Neural progenitor cell (in vitro differentiated cells): ENCODE measurements at regions not wholly inside any gene's neighbourhood (a gene's known extent, or its start where the extent isn't known, plus 50 kb on each side); places are given as distances from the start of the nearest gene placed in this dataset.

Experiments
- CTCF ChIP-seq: fragments of 200-600 bp; sonication (generic); IDR thresholded peaks from 2 replicates; pipeline ENCODE4 v1.5.1; 2017; ENCODE audit warnings: antibody characterized with exemption, mild to moderate bottlenecking
- EZH2 ChIP-seq: fragments of 200-600 bp; sonication (generic); IDR thresholded peaks from 2 replicates; pipeline ENCODE4 v1.6.1; 2017; ENCODE audit warnings: antibody characterized with exemption, mild to moderate bottlenecking, moderate library complexity
- EZH2phosphoT487 ChIP-seq: fragments of 200-600 bp; sonication (generic); IDR thresholded peaks from 2 replicates; pipeline ENCODE4 v1.6.1; 2017; ENCODE audit warnings: antibody characterized with exemption

GRCh38 chr5:159440235-159440634, 109.9 kb upstream of the IL12B start:
- TF ChIP-seq CTCF (no peak), EZH2 (no peak), EZH2phosphoT487 (no peak)
